H9 (cell line): ENCODE measurements at regions not wholly inside any gene's neighbourhood (a gene's known extent, or its start where the extent isn't known, plus 50 kb on each side); places are given as distances from the start of the nearest gene placed in this dataset.

ENCODE experiments used
- DNase-seq: peaks from one replicate; pipeline ENCODE4 v3.0.0-alpha.2; 2017
- H2AFZ ChIP-seq: one replicate; pipeline ENCODE4 v1.6.1; 2013; ENCODE audit warnings: mild to moderate bottlenecking, low read length, control low read depth, moderate library complexity
- H2AK5ac ChIP-seq: 2 replicates; pipeline ENCODE4 v1.6.1; 2013; ENCODE audit warnings: low read length, control low read depth, mixed read lengths; ENCODE audit not compliant: insufficient read length
- H2BK120ac ChIP-seq: one replicate; pipeline ENCODE4 v1.6.1; 2013; ENCODE audit warnings: low read depth, mild to moderate bottlenecking, low read length, control low read depth, inconsistent platforms; ENCODE audit not compliant: poor library complexity, severe bottlenecking
- H2BK12ac ChIP-seq: 2 replicates; pipeline ENCODE4 v1.6.1; 2013; ENCODE audit warnings: low read length, control low read depth, mixed read lengths, low read depth; ENCODE audit not compliant: insufficient read length
- H2BK15ac ChIP-seq: 2 replicates; pipeline ENCODE4 v1.6.1; 2013; ENCODE audit warnings: low read depth, low read length, control low read depth
- H2BK20ac ChIP-seq: one replicate; pipeline ENCODE4 v1.6.1; 2013; ENCODE audit warnings: low read depth, mild to moderate bottlenecking, low read length, control low read depth, inconsistent platforms; ENCODE audit not compliant: poor library complexity, severe bottlenecking
- H2BK5ac ChIP-seq: 2 replicates; pipeline ENCODE4 v1.6.1; 2013; ENCODE audit warnings: low read length, control low read depth, mixed read lengths; ENCODE audit not compliant: insufficient read length
- H3K14ac ChIP-seq: 2 replicates; pipeline ENCODE4 v1.6.1; 2013; ENCODE audit warnings: low read length, control low read depth; ENCODE audit not compliant: insufficient read depth
- H3K18ac ChIP-seq: 2 replicates; pipeline ENCODE4 v1.6.1; 2013; ENCODE audit warnings: low read depth, mild to moderate bottlenecking, mixed read lengths, low read length, control low read depth; ENCODE audit not compliant: insufficient read length
- H3K23ac ChIP-seq: 2 replicates; pipeline ENCODE4 v1.6.1; 2013; ENCODE audit warnings: low read length, control low read depth, mixed read lengths, low read depth; ENCODE audit not compliant: insufficient read length
- H3K23me2 ChIP-seq: 2 replicates; pipeline ENCODE4 v1.6.1; 2013; ENCODE audit warnings: low read depth, mild to moderate bottlenecking, mixed read lengths, low read length, control low read depth; ENCODE audit not compliant: insufficient read length, poor library complexity, severe bottlenecking
- H3K27ac ChIP-seq: 2 replicates; pipeline ENCODE4 v1.5.1; 2013; ENCODE audit warnings: low read length, control low read depth, mixed read lengths, low read depth; ENCODE audit not compliant: insufficient read length
- H3K27me3 ChIP-seq: 2 replicates; pipeline ENCODE4 v1.6.1; 2013; ENCODE audit warnings: low read length, control low read depth, inconsistent platforms; ENCODE audit not compliant: insufficient read depth
- H3K4ac ChIP-seq: 2 replicates; pipeline ENCODE4 v1.6.1; 2013; ENCODE audit warnings: low read depth, mild to moderate bottlenecking, control low read depth, inconsistent platforms, low read length, moderate library complexity
- H3K4me1 ChIP-seq: 2 replicates; pipeline ENCODE4 v1.6.1; 2013; ENCODE audit warnings: low read length, control low read depth, inconsistent platforms; ENCODE audit not compliant: insufficient read depth
- H3K4me2 ChIP-seq: 2 replicates; pipeline ENCODE4 v1.6.1; 2013; ENCODE audit warnings: low read length, control low read depth, mixed read lengths; ENCODE audit not compliant: insufficient read length, insufficient read depth
- H3K56ac ChIP-seq: 2 replicates; pipeline ENCODE4 v1.6.1; 2013; ENCODE audit warnings: low read depth, mild to moderate bottlenecking, mixed read lengths, low read length, control low read depth; ENCODE audit not compliant: insufficient read length
- H3K79me1 ChIP-seq: 2 replicates; pipeline ENCODE4 v1.6.1; 2013; ENCODE audit warnings: low read depth, mild to moderate bottlenecking, moderate library complexity, low read length, control low read depth, inconsistent platforms; ENCODE audit not compliant: insufficient read depth, poor library complexity, severe bottlenecking
- H3K79me2 ChIP-seq: 2 replicates; pipeline ENCODE4 v1.6.1; 2013; ENCODE audit warnings: low read length, control low read depth, inconsistent platforms; ENCODE audit not compliant: insufficient read depth
- H3K9ac ChIP-seq: 2 replicates; pipeline ENCODE4 v1.6.1; 2013; ENCODE audit warnings: low read length, control low read depth, mixed read lengths; ENCODE audit not compliant: insufficient read length; ENCODE audit errors: extremely low read depth
- H3K9me3 ChIP-seq: one replicate; pipeline ENCODE4 v1.6.1; 2013; ENCODE audit warnings: low read depth, low read length, inconsistent platforms; ENCODE audit not compliant: control insufficient read depth
- H3T11ph ChIP-seq: one replicate; pipeline ENCODE4 v1.6.1; 2013; ENCODE audit warnings: mild to moderate bottlenecking, low read length, control low read depth, inconsistent platforms
- H4K20me1 ChIP-seq: one replicate; pipeline ENCODE4 v1.6.1; 2013; ENCODE audit not compliant: control insufficient read depth, insufficient read length, insufficient read depth
- H4K5ac ChIP-seq: 2 replicates; pipeline ENCODE4 v1.6.1; 2013; ENCODE audit warnings: low read depth, mild to moderate bottlenecking, mixed read lengths, low read length, control low read depth; ENCODE audit not compliant: insufficient read length
- H4K8ac ChIP-seq: replicated peaks from 2 replicates; pipeline ENCODE4 v1.6.1; 2013; ENCODE audit warnings: low read length, control low read depth, mixed read lengths, low read depth; ENCODE audit not compliant: insufficient read length
- H4K91ac ChIP-seq: 2 replicates; pipeline ENCODE4 v1.6.1; 2013; ENCODE audit warnings: low read depth, mild to moderate bottlenecking, moderate library complexity, mixed read lengths, low read length, control low read depth; ENCODE audit not compliant: insufficient read length
- H3K27ac Mint-ChIP-seq, 3 experiments: 2 replicates in 2 of 3; 3 replicates in 1 of 3; pipeline ENCODE4 v1.8.0; 2020 to 2021; ENCODE audit warnings: mixed read lengths in 3 of 3, mild to moderate bottlenecking in 1 of 3, moderate library complexity in 1 of 3
- H3K27me3 Mint-ChIP-seq: 2 replicates; pipeline ENCODE4 v1.8.0; 2021; ENCODE audit warnings: low read depth, mild to moderate bottlenecking, moderate library complexity, mixed read lengths
- H3K36me3 Mint-ChIP-seq, 3 experiments: 2 replicates in 2 of 3; 3 replicates in 1 of 3; pipeline ENCODE4 v1.8.0; 2020 to 2021; ENCODE audit warnings: low read depth in 3 of 3, mixed read lengths in 3 of 3; ENCODE audit not compliant: insufficient read depth in 1 of 3
- H3K4me1 Mint-ChIP-seq, 2 experiments: 2 replicates each; pipeline ENCODE4 v1.8.0; 2020; ENCODE audit warnings: mixed read lengths in 2 of 2
- H3K4me3 Mint-ChIP-seq, 2 experiments: 2 replicates in 1 of 2; 3 replicates in 1 of 2; pipeline ENCODE4 v1.8.0; 2020 to 2021; ENCODE audit warnings: mild to moderate bottlenecking in 2 of 2, mixed read lengths in 2 of 2, moderate library complexity in 1 of 2
- H3K9me3 Mint-ChIP-seq, 2 experiments: 2 replicates in 1 of 2; 3 replicates in 1 of 2; pipeline ENCODE4 v1.8.0; 2020; ENCODE audit warnings: mild to moderate bottlenecking in 2 of 2, mixed read lengths in 2 of 2, moderate library complexity in 1 of 2
- CTCF ChIP-seq: fragments of 200-600 bp; sonication (generic); conservative IDR thresholded peaks from 3 replicates; pipeline ENCODE4 v1.8.0; 2021; ENCODE audit warnings: antibody characterized with exemption, mild to moderate bottlenecking
- WGBS: extraction: QIAGEN DNeasy Blood & Tissue Kit; methylation state at CpG from one replicate; pipeline ENCODE4 v1.1.7; 2013; ENCODE audit warnings: missing lambda C conversion rate, low lambda C conversion rate, mixed read lengths; ENCODE audit not compliant: insufficient read length; ENCODE audit errors: extremely low coverage; 5-methylcytosine and 5-hydroxymethylcytosine counted together

- Histone ChIP-seq H2BK120ac (no peak overlapping the region), H2BK12ac (no peak overlapping the region)
- no peaks in the 10 kb centered on the region for H3K9me3 Mint-ChIP-seq
Observed at GRCh38 chr10:31213959-31214358, 105.1 kb upstream of the ZEB1 start.

More at GRCh38 chr10:31213959-31214358, 105.1 kb upstream of the ZEB1 start:
- Mint-ChIP-seq H3K36me3 (no peaks in the 10 kb centered on the region; a peak in 1 of 7 replicates), H3K27me3 (peaks cover 1% of the 10 kb centered on the region), H3K27ac (no peak overlapping the region), H3K4me3 (no peak overlapping the region), H3K4me1 (peaks cover 5 to 7% of the 10 kb centered on the region in 2 experiments; a peak in 2 of 4 replicates)
- Histone ChIP-seq H2AK5ac (no peak overlapping the region), H3K14ac (no peak overlapping the region), H4K91ac (no peak overlapping the region), H3T11ph (no peak overlapping the region), H3K4me1 (no peaks in the 10 kb centered on the region), H3K27me3 (no peaks in the 10 kb centered on the region), H3K27ac (no peak overlapping the region), H3K4me2 (no peak overlapping the region), H4K8ac (no peak overlapping the region), H4K5ac (no peak overlapping the region), H3K9me3 (no peaks in the 10 kb centered on the region), H3K18ac (no peak overlapping the region), H4K20me1 (no peaks in the 10 kb centered on the region), H2BK15ac (no peak overlapping the region), H2BK5ac (no peak overlapping the region), H3K9ac (no peak overlapping the region), H2BK20ac (no peak overlapping the region), H3K23ac (no peak overlapping the region), H3K23me2 (no peaks in the 10 kb centered on the region), H3K4ac (no peak overlapping the region), H2AFZ (no peak overlapping the region), H3K56ac (no peak overlapping the region), H3K79me2 (no peaks in the 10 kb centered on the region), H3K79me1 (no peaks in the 10 kb centered on the region)
- TF ChIP-seq CTCF = no peak
- WGBS = no CpG with 5 or more reads among the region's 1 CpG
- DNase-seq = no peak
